Common myeloid progenitor, CD34-positive (primary cell): ENCODE measurements at regions not wholly inside any gene's neighbourhood (a gene's known extent, or its start where the extent isn't known, plus 50 kb on each side); places are given as distances from the start of the nearest gene placed in this dataset.

Experiments
- CTCF ChIA-PET: fragments of 350-600 bp; sonication (Branson Sonifier 250); formaldehyde crosslinking; loops from one replicate; lab custom pipeline; 2021; ENCODE audit warnings: antibody characterized with exemption; lab: Charles Lee
- POLR2A ChIA-PET: fragments of 350-600 bp; sonication (Branson Sonifier 250); formaldehyde crosslinking; loops from one replicate; lab custom pipeline; 2021; ENCODE audit warnings: antibody characterized with exemption; lab: Charles Lee
- DNase-seq, 3 donors: peaks; one replicate each; pipeline versions ENCODE4 v3.0.0 to v3.0.0-alpha.2; 2013
- H3K27ac ChIP-seq, 2 experiments: 1 replicate in 1 of 2; 2 replicates in 1 of 2; pipeline ENCODE4 v1.7.0; 2013; ENCODE audit warnings: inconsistent platforms in 2 of 2, low read length in 2 of 2, mild to moderate bottlenecking in 2 of 2, low read depth in 1 of 2, moderate library complexity in 1 of 2; ENCODE audit not compliant: severe bottlenecking in 2 of 2, insufficient read depth in 1 of 2, poor library complexity in 1 of 2
- H3K27me3 ChIP-seq, 5 experiments: replicated peaks in 2 of 5; 1 replicate in 3 of 5; 2 replicates in 2 of 5; pipeline versions ENCODE4 v1.6.1 to v1.7.0; 2013; ENCODE audit warnings: low read length in 4 of 5, mild to moderate bottlenecking in 2 of 5, moderate library complexity in 2 of 5, inconsistent platforms in 1 of 5; ENCODE audit not compliant: insufficient read depth in 5 of 5, control insufficient read depth in 4 of 5
- H3K36me3 ChIP-seq, 4 experiments: 1 replicate in 2 of 4; 2 replicates in 2 of 4; pipeline versions ENCODE4 v1.6.1 to v1.7.0; 2013; ENCODE audit warnings: low read length in 3 of 4, control low read depth in 1 of 4, mild to moderate bottlenecking in 1 of 4; ENCODE audit not compliant: control insufficient read depth in 4 of 4, insufficient read depth in 4 of 4
- H3K4me1 ChIP-seq, 4 experiments: 1 replicate in 3 of 4; 2 replicates in 1 of 4; pipeline versions ENCODE4 v1.6.1 to v1.7.1; 2013; ENCODE audit warnings: low read length in 3 of 4, mild to moderate bottlenecking in 3 of 4, control low read depth in 1 of 4, inconsistent platforms in 1 of 4, moderate library complexity in 1 of 4; ENCODE audit not compliant: control insufficient read depth in 4 of 4, insufficient read depth in 4 of 4; ENCODE audit errors: control extremely low read depth in 1 of 4
- H3K4me3 ChIP-seq, 7 experiments: 1 replicate in 4 of 7; 2 replicates in 3 of 7; pipeline versions ENCODE4 v1.5.1 to v1.7.0; 2013; ENCODE audit warnings: mild to moderate bottlenecking in 7 of 7, low read length in 6 of 7, moderate library complexity in 6 of 7, inconsistent platforms in 2 of 7, low read depth in 2 of 7, control low read depth in 1 of 7; ENCODE audit not compliant: insufficient read depth in 4 of 7, control insufficient read depth in 1 of 7; ENCODE audit errors: extremely low read depth in 1 of 7
- H3K9me3 ChIP-seq, 5 experiments: 1 replicate in 4 of 5; 2 replicates in 1 of 5; pipeline versions ENCODE4 v1.6.1 to v1.7.1; 2013; ENCODE audit warnings: low read length in 4 of 5, mild to moderate bottlenecking in 2 of 5, inconsistent platforms in 1 of 5, low read depth in 1 of 5, moderate library complexity in 1 of 5; ENCODE audit not compliant: control insufficient read depth in 4 of 5, insufficient read depth in 2 of 5; ENCODE audit errors: control extremely low read depth in 1 of 5
- WGBS: methylation state at CpG from one replicate; pipeline ENCODE4 v1.1.5; 2013; ENCODE audit not compliant: insufficient coverage; 5-methylcytosine and 5-hydroxymethylcytosine counted together

- WGBS = 73% methylated on average over 9 of the region's 14 CpGs
- ChIA-PET POLR2A (no interaction called here), CTCF (no interaction called here)
- Histone ChIP-seq H3K4me3 (no peak overlapping the region), H3K9me3 (no peaks in the 10 kb centered on the region), H3K4me1 (no peaks in the 10 kb centered on the region), H3K36me3 (no peaks in the 10 kb centered on the region), H3K27me3 (peaks cover 0 to 3% (median 0%) of the 10 kb centered on the region in 5 experiments), H3K27ac (no peak overlapping the region)
- DNase-seq = no peak
These were observed 63.8 kb downstream of the SLITRK2 start for GRCh38 chrX:145881175-145881995.

GRCh38 chrX:145886469-145886868 is 68.8 kb downstream of the SLITRK2 start:
- 75% methylated on average over 1 of the region's 1 CpG for WGBS
- ChIA-PET POLR2A (no interaction called here), CTCF (no interaction called here)
- Histone ChIP-seq H3K4me1 (no peaks in the 10 kb centered on the region), H3K27me3 (peaks cover 0 to 3% (median 0%) of the 10 kb centered on the region in 5 experiments), H3K4me3 (no peak overlapping the region), H3K36me3 (no peaks in the 10 kb centered on the region), H3K27ac (no peak overlapping the region), H3K9me3 (no peaks in the 10 kb centered on the region)
- no peak for DNase-seq

DNA sequence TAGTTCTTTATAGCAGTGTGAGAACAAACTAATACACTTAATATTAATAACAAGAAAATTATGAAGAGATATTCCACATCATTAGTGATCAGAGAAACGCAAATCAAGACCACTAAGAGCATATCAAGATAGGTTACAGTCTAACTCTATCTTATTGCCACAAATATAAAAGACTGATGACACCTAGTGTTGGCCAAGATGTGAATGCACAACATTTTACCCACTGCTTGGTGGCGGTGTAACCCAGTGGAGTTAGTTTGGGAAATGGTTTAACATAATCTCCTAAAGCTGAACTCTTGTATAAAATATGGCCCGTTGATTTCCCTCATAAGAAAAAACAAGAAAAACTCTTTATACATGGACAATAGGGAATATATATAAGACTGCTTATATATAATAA is 92.4 kb downstream of the SLITRK2 start:
- Histone ChIP-seq H3K4me3 (no peak overlapping the region), H3K27me3 (no peaks in the 10 kb centered on the region), H3K27ac (no peak overlapping the region), H3K36me3 (no peaks in the 10 kb centered on the region), H3K4me1 (no peaks in the 10 kb centered on the region), H3K9me3 (no peaks in the 10 kb centered on the region)
- ChIA-PET CTCF (no interaction called here), POLR2A (no interaction called here)
- DNase-seq = no peak
- WGBS = 60% methylated on average over 1 of the region's 3 CpGs

DNA sequence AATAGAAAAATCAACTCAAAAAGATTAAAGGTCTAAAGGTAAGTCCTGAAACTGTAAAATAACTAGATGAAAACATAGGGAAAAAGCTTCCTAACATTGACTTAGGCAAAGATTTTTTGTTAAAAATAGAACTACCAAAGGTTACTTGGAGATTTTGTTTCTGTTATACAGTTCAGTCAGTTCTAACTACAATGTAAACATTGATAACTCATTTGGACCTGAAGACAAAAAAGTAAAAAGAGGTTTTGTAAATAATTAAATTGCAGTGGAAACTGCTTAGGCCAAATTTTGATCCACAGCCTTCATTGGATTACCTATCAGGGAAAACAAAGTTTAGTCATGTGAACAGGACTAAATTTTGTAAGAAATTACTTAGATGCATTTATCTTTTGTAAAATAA is 101.8 kb downstream of the SLITRK2 start:
- Histone ChIP-seq H3K4me3 (no peak overlapping the region), H3K4me1 (no peaks in the 10 kb centered on the region), H3K27me3 (no peaks in the 10 kb centered on the region), H3K36me3 (no peaks in the 10 kb centered on the region), H3K9me3 (no peaks in the 10 kb centered on the region), H3K27ac (no peak overlapping the region)
- DNase-seq = no peak
- CTCF ChIA-PET = no interaction called here
- POLR2A ChIA-PET = no interaction called here

DNA sequence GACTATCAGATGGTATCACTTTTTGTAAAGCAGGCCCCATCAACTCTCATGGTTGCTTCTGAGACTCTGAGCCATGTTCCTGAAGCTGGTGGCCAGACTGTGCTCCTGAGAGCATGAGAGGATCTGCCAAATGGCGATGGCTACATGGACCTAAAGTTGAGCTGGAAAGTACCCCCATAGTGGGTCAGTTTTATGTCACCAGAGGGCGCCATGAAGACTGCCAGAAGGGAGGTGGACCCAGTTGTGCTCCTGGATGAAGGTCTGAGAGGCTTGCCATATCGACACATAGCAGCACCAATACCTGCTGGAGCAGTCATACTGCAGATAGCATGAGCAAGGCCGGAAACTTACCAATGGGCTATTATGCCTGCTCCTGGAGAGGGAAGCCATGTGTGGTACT is 105.7 kb downstream of the SLITRK2 start:
- no peak for DNase-seq
- Histone ChIP-seq H3K27ac (no peak overlapping the region), H3K4me3 (no peak overlapping the region), H3K36me3 (no peaks in the 10 kb centered on the region), H3K9me3 (no peaks in the 10 kb centered on the region), H3K4me1 (no peaks in the 10 kb centered on the region), H3K27me3 (no peaks in the 10 kb centered on the region)
- POLR2A ChIA-PET = no interaction called here
- CTCF ChIA-PET = no interaction called here
- 72% methylated on average over 4 of the region's 4 CpGs for WGBS

DNA sequence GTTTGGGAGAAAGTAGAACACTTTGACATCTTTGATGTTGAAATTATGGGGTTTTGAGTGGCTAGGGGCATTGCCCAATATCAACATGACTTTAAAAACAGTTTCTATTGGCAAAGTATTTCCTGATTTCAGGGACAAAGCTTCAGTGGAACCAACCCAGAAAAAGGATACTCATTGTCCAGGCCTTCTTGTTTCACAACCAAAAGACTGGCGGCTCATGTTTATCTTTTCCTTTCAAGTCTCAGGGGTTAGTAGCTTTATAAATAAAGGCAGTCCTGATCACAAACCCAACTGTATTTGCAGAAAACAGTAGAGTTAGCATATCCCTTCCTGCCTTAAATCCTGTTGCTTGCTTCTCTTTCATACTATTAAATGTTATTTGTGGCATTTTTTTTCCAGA is 119.1 kb downstream of the SLITRK2 start:
- Histone ChIP-seq H3K4me1 (no peaks in the 10 kb centered on the region), H3K4me3 (no peak overlapping the region), H3K27ac (no peak overlapping the region), H3K36me3 (no peaks in the 10 kb centered on the region), H3K27me3 (no peaks in the 10 kb centered on the region), H3K9me3 (no peaks in the 10 kb centered on the region)
- DNase-seq = no peak
- ChIA-PET POLR2A (no interaction called here), CTCF (no interaction called here)
- WGBS = no CpG with 5 or more reads among the region's 1 CpG

GRCh38 chrX:145949056-145949455 is 131.4 kb downstream of the SLITRK2 start:
- Histone ChIP-seq H3K27me3 (no peaks in the 10 kb centered on the region), H3K36me3 (no peaks in the 10 kb centered on the region), H3K9me3 (peaks cover 0 to 1% (median 0%) of the 10 kb centered on the region in 5 experiments), H3K27ac (no peak overlapping the region), H3K4me1 (no peaks in the 10 kb centered on the region), H3K4me3 (no peak overlapping the region)
- POLR2A ChIA-PET = no interaction called here
- CTCF ChIA-PET = no interaction called here
- DNase-seq = no peak
- no CpG with 5 or more reads among the region's 3 CpGs for WGBS
